Hepatocyte (in vitro differentiated cells): ENCODE measurements at regions not wholly inside any gene's neighbourhood (a gene's known extent, or its start where the extent isn't known, plus 50 kb on each side); places are given as distances from the start of the nearest gene placed in this dataset.
"Not testable (repeated sequence)": the region's sequence is repeated elsewhere in the genome, so short reads cannot be mapped to it uniquely, and the experiment has no call there.

Experiments
- DNase-seq: peaks from one replicate; pipeline ENCODE4 v3.0.0-alpha.2; 2016; ENCODE audit warnings: low spot score
- H2AFZ ChIP-seq: fragments of 200-600 bp; sonication (generic); 2 replicates; pipeline ENCODE4 v1.6.0; 2016; ENCODE audit warnings: antibody characterized with exemption, mild to moderate bottlenecking
- H3K27ac ChIP-seq: fragments of 200-600 bp; sonication (generic); 2 replicates; pipeline ENCODE4 v1.5.1; 2016; ENCODE audit warnings: mild to moderate bottlenecking
- H3K27me3 ChIP-seq: fragments of 200-600 bp; sonication (generic); 2 replicates; pipeline ENCODE4 v1.6.1; 2016
- H3K36me3 ChIP-seq: fragments of 200-600 bp; sonication (generic); replicated peaks from 2 replicates; pipeline ENCODE4 v1.5.1; 2016; ENCODE audit warnings: low read depth; ENCODE audit not compliant: insufficient read depth
- H3K4me1 ChIP-seq: fragments of 200-600 bp; sonication (generic); 2 replicates; pipeline ENCODE4 v1.5.1; 2016; ENCODE audit warnings: mild to moderate bottlenecking, moderate library complexity; ENCODE audit not compliant: insufficient read depth
- H3K4me2 ChIP-seq: fragments of 200-600 bp; sonication (generic); 2 replicates; pipeline ENCODE4 v1.6.0; 2016
- H3K4me3 ChIP-seq: fragments of 200-600 bp; sonication (generic); 2 replicates; pipeline ENCODE4 v1.5.1; 2016; ENCODE audit warnings: mild to moderate bottlenecking
- H3K79me2 ChIP-seq: fragments of 200-600 bp; sonication (generic); 2 replicates; pipeline ENCODE4 v1.6.0; 2017; ENCODE audit warnings: mild to moderate bottlenecking
- H3K9me2 ChIP-seq: fragments of 200-600 bp; sonication (generic); replicated peaks from 2 replicates; pipeline ENCODE4 v1.6.0; 2017; ENCODE audit warnings: mild to moderate bottlenecking; ENCODE audit not compliant: insufficient read depth
- H3K9me3 ChIP-seq: fragments of 200-600 bp; sonication (generic); 2 replicates; pipeline ENCODE4 v1.5.1; 2016; ENCODE audit warnings: low read depth, mild to moderate bottlenecking
- H4K20me1 ChIP-seq: fragments of 200-600 bp; sonication (generic); 2 replicates; pipeline ENCODE4 v1.6.0; 2016; ENCODE audit warnings: mild to moderate bottlenecking; ENCODE audit not compliant: insufficient read depth, poor library complexity, severe bottlenecking
- EZH2 ChIP-seq: fragments of 200-600 bp; sonication (generic); IDR thresholded peaks from 2 replicates; pipeline ENCODE4 v1.6.1; 2016; ENCODE audit warnings: antibody characterized with exemption, mild to moderate bottlenecking, borderline replicate concordance
- EZH2phosphoT487 ChIP-seq: fragments of 200-600 bp; sonication (generic); IDR thresholded peaks from one replicate; pipeline ENCODE4 v1.6.1; 2018; ENCODE audit warnings: antibody characterized with exemption, mild to moderate bottlenecking, low read depth, moderate library complexity; ENCODE audit not compliant: unreplicated experiment, severe bottlenecking
- WGBS: methylation state at CpG from one replicate; pipeline ENCODE4 v1.1.6; 2016; ENCODE audit warnings: low lambda C conversion rate; ENCODE audit errors: missing lambda C conversion rate; 5-methylcytosine and 5-hydroxymethylcytosine counted together
- TF ChIP-seq, protein P1 (sequence below): fragments of 200-600 bp; sonication (generic); IDR thresholded peaks from 2 replicates; pipeline ENCODE4 v1.5.1; 2016; ENCODE audit warnings: antibody characterized with exemption, mild to moderate bottlenecking; ENCODE audit not compliant: poor library complexity

DNA sequence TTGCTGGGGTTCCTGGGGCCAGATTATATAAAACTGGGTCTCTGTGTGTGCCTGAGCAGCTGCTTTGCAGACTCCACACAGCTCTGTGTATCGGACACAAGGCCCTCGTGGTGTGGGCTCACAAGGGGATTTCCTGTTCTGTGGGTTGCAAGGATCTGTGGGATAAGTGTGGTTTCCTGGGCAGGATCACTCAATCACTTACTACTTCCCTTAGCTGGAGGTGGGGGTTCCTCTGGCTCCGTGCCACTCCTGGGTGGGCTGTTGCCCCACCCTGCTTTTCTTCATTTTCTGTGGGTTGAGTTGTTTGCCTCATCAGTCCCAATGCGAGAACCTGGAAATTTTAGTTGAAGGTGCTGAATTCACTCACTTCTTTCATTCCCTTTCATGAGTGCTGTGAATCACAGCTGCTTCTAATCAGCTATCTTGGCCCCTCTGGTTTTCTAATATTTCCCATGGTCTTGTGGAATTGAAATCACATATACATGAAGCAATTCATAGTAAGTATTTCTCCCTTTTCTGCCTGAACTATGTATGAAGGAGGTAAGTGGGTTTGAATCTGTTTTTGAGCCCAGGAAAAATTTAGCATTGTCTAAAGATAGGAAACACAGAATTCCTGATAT is 196.3 kb downstream of the DCDC2C start:
- Histone ChIP-seq H3K9me3 (no peaks in the 10 kb centered on the region), H3K4me1 (no peaks in the 10 kb centered on the region), H4K20me1 (no peaks in the 10 kb centered on the region), H3K27ac (no peak overlapping the region), H3K36me3 (no peaks in the 10 kb centered on the region), H3K4me3 (no peak overlapping the region), H2AFZ (no peak overlapping the region), H3K79me2 (no peaks in the 10 kb centered on the region), H3K4me2 (no peak overlapping the region), H3K9me2 (no peaks in the 10 kb centered on the region), H3K27me3 (no peaks in the 10 kb centered on the region)
- no peak for DNase-seq
- 72% methylated on average over 4 of the region's 4 CpGs for WGBS
- TF ChIP-seq EZH2phosphoT487 (no peak), EZH2 (no peak)
- TF ChIP-seq, protein P1, sequence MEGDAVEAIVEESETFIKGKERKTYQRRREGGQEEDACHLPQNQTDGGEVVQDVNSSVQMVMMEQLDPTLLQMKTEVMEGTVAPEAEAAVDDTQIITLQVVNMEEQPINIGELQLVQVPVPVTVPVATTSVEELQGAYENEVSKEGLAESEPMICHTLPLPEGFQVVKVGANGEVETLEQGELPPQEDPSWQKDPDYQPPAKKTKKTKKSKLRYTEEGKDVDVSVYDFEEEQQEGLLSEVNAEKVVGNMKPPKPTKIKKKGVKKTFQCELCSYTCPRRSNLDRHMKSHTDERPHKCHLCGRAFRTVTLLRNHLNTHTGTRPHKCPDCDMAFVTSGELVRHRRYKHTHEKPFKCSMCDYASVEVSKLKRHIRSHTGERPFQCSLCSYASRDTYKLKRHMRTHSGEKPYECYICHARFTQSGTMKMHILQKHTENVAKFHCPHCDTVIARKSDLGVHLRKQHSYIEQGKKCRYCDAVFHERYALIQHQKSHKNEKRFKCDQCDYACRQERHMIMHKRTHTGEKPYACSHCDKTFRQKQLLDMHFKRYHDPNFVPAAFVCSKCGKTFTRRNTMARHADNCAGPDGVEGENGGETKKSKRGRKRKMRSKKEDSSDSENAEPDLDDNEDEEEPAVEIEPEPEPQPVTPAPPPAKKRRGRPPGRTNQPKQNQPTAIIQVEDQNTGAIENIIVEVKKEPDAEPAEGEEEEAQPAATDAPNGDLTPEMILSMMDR = no peak

DNA sequence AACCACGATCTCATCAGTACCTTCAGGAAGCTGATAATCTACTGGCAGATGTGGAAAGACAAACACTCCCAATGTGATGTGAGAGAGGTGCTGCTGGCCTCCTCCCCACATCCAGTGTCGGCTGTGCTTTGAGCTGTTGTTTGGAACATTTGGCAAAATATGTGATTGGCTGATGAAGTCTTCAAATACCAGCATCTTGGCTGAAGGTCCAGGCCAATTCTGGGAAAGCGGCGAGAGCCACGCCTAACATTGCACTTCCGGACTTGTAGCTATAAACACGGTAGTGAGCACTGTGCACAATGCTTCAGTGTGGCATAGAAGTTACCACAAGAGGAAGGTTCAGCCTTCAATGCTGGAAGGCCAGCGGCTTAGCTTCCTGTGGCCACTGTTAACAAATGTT is 198.8 kb downstream of the DCDC2C start:
- no peak overlapping the region for H3K4me2 ChIP-seq
- no peak for DNase-seq
- no peaks in the 10 kb centered on the region for H3K4me1 ChIP-seq
- H3K27ac ChIP-seq = no peak overlapping the region
- no peak overlapping the region for H3K4me3 ChIP-seq
- H3K79me2 ChIP-seq = no peaks in the 10 kb centered on the region
- H3K36me3 ChIP-seq = no peaks in the 10 kb centered on the region
- no peaks in the 10 kb centered on the region for H3K27me3 ChIP-seq
- H3K9me2 ChIP-seq = no peaks in the 10 kb centered on the region
- no peaks in the 10 kb centered on the region for H4K20me1 ChIP-seq
- 93% methylated on average over 8 of the region's 8 CpGs for WGBS
- H3K9me3 ChIP-seq = no peaks in the 10 kb centered on the region
- TF ChIP-seq EZH2 (no peak), EZH2phosphoT487 (no peak)
- TF ChIP-seq, protein P1 = no peak
- no peak overlapping the region for H2AFZ ChIP-seq

DNA sequence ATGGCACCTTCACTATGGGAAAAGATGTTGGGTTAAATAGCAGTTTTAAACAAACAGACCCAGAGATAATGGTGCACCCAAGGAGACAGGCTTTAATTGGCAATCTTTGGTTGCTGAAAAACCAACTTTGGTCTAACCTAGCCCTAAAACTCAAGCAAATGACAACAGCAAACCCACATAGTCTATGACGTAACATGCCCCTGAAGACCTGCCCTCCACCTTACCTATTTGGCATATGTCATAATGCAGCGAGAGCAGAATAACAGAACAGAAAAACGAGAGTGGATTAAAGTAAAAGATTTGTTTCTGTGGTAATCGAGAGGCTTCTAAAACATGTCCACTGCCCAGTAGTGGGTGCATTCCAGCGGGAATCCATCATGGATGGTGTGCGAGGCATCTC is 200.7 kb downstream of the DCDC2C start:
- Histone ChIP-seq H3K4me1 (no peaks in the 10 kb centered on the region), H3K79me2 (no peaks in the 10 kb centered on the region), H4K20me1 (no peaks in the 10 kb centered on the region), H3K27me3 (no peaks in the 10 kb centered on the region), H3K9me2 (no peaks in the 10 kb centered on the region), H3K9me3 (no peaks in the 10 kb centered on the region), H2AFZ (no peak overlapping the region), H3K4me3 (no peak overlapping the region), H3K4me2 (no peak overlapping the region), H3K27ac (no peak overlapping the region), H3K36me3 (no peaks in the 10 kb centered on the region)
- 88% methylated on average over 6 of the region's 6 CpGs for WGBS
- DNase-seq = no peak
- TF ChIP-seq, protein P1 = no peak
- TF ChIP-seq EZH2phosphoT487 = no peak
- TF ChIP-seq EZH2 = no peak

DNA sequence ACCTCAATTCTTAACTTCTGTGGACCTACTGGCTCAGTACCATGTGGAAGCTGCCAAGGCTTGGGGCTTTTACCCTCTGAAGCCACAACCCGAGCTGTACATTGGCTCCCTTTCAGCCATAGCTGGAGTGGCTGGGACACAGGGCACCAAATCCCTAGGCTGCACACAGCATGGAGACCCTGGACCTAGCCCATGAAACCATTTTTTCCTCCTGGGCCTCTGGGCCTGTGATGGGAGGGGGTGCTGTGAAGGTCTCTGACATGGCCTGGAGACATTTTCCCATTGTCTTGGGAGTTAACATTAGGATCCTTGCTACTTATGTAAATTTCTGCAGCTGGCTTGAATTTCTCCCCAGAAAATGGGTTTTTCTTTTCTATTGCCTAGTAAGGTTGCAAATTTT is 205.1 kb downstream of the DCDC2C start:
- not testable (repeated sequence) for H3K4me3 ChIP-seq, H2AFZ ChIP-seq, H3K9me3 ChIP-seq, H4K20me1 ChIP-seq, H3K27ac ChIP-seq, H3K36me3 ChIP-seq, H3K27me3 ChIP-seq, H3K4me1 ChIP-seq, H3K79me2 ChIP-seq, H3K4me2 ChIP-seq, DNase-seq, H3K9me2 ChIP-seq
- WGBS = 75% methylated on average over 1 of the region's 1 CpG
